OCI-LY3 (cell line): ENCODE measurements at regions not wholly inside any gene's neighbourhood (a gene's known extent, or its start where the extent isn't known, plus 50 kb on each side); places are given as distances from the start of the nearest gene placed in this dataset.

Experiments
- H2AFZ ChIP-seq: fragments of 200-600, 300-600 bp; shearing (Covaris generic); 2 replicates; pipeline ENCODE4 v1.6.0; 2014; ENCODE audit warnings: antibody characterized with exemption, low read depth, low read length
- H3K27ac ChIP-seq: fragments of 200-600, 300-600 bp; sonication (generic); 2 replicates; pipeline ENCODE4 v1.5.1; 2014; ENCODE audit warnings: mild to moderate bottlenecking, low read length, moderate library complexity, mixed read lengths
- H3K27me3 ChIP-seq: fragments of 200-600, 300-600 bp; sonication (generic); 2 replicates; pipeline ENCODE4 v1.6.1; 2014; ENCODE audit warnings: low read depth, low read length, mixed read lengths
- H3K36me3 ChIP-seq: fragments of 200-600, 300-600 bp; sonication (generic); replicated peaks from 2 replicates; pipeline ENCODE3; 2014; ENCODE audit warnings: low read depth, low read length, mixed read lengths
- H3K4me1 ChIP-seq: fragments of 300-600, 200-600 bp; sonication (generic); 2 replicates; pipeline ENCODE4 v1.6.1; 2014; ENCODE audit warnings: low read length, mixed read lengths
- H3K4me2 ChIP-seq: fragments of 200-600, 300-600 bp; sonication (generic); 2 replicates; pipeline ENCODE4 v1.6.1; 2014; ENCODE audit warnings: low read length, mixed read lengths
- H3K4me3 ChIP-seq: fragments of 300-600, 200-600 bp; sonication (generic); 2 replicates; pipeline ENCODE4 v1.5.1; 2014; ENCODE audit warnings: antibody characterized with exemption, mild to moderate bottlenecking, low read length, moderate library complexity
- H3K79me2 ChIP-seq: fragments of 300-600, 200-600 bp; shearing (Covaris generic); 2 replicates; pipeline ENCODE4 v1.6.1; 2014; ENCODE audit warnings: mild to moderate bottlenecking, low read length, mixed read lengths
- H3K9ac ChIP-seq: fragments of 300-600, 200-600 bp; shearing (Covaris generic); 2 replicates; pipeline ENCODE4 v1.6.0; 2014; ENCODE audit warnings: mild to moderate bottlenecking, low read length, moderate library complexity
- H3K9me3 ChIP-seq: fragments of 200-600, 300-600 bp; shearing (Covaris generic); 2 replicates; pipeline ENCODE4 v1.6.1; 2014; ENCODE audit warnings: low read length, mixed read lengths; ENCODE audit not compliant: insufficient read depth
- H4K20me1 ChIP-seq: fragments of 200-600, 300-600 bp; sonication (generic); 2 replicates; pipeline ENCODE4 v1.6.1; 2016; ENCODE audit warnings: low read length, mixed read lengths; ENCODE audit not compliant: insufficient read depth
- EZH2phosphoT487 ChIP-seq: fragments of 200-600 bp; shearing (Covaris generic); IDR thresholded peaks from 2 replicates; pipeline ENCODE4 v1.6.1; 2018; ENCODE audit warnings: antibody characterized with exemption, mixed run types, low read depth
- TF ChIP-seq, protein P1 (sequence below): fragments of 200-600, 300-600 bp; sonication (generic); IDR thresholded peaks from 2 replicates; pipeline ENCODE4 v1.5.1; 2014; ENCODE audit warnings: antibody characterized with exemption, low read length, low read depth

- no peaks in the 10 kb centered on the region for H3K36me3 ChIP-seq
- no peak overlapping the region for H2AFZ ChIP-seq
- H3K9ac ChIP-seq, result no peak overlapping the region
- no peak overlapping the region for H3K4me3 ChIP-seq
- H3K27me3 ChIP-seq, result no peaks in the 10 kb centered on the region
- H3K9me3 ChIP-seq, result no peaks in the 10 kb centered on the region
- no peak for TF ChIP-seq EZH2phosphoT487
- TF ChIP-seq, protein P1, sequence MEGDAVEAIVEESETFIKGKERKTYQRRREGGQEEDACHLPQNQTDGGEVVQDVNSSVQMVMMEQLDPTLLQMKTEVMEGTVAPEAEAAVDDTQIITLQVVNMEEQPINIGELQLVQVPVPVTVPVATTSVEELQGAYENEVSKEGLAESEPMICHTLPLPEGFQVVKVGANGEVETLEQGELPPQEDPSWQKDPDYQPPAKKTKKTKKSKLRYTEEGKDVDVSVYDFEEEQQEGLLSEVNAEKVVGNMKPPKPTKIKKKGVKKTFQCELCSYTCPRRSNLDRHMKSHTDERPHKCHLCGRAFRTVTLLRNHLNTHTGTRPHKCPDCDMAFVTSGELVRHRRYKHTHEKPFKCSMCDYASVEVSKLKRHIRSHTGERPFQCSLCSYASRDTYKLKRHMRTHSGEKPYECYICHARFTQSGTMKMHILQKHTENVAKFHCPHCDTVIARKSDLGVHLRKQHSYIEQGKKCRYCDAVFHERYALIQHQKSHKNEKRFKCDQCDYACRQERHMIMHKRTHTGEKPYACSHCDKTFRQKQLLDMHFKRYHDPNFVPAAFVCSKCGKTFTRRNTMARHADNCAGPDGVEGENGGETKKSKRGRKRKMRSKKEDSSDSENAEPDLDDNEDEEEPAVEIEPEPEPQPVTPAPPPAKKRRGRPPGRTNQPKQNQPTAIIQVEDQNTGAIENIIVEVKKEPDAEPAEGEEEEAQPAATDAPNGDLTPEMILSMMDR, result no peak
- no peak overlapping the region for H3K27ac ChIP-seq
- H4K20me1 ChIP-seq, result no peaks in the 10 kb centered on the region
- no peak overlapping the region for H3K4me2 ChIP-seq
- no peaks in the 10 kb centered on the region for H3K79me2 ChIP-seq
- H3K4me1 ChIP-seq, result no peaks in the 10 kb centered on the region
These were observed 465.5 kb upstream of the ACTBL2 start for GRCh38 chr5:57948091-57948490.

GRCh38 chr5:57947181-57947580 is 464.6 kb upstream of the ACTBL2 start:
- Histone ChIP-seq H4K20me1 (no peaks in the 10 kb centered on the region), H3K4me2 (no peak overlapping the region), H3K4me1 (no peaks in the 10 kb centered on the region), H3K4me3 (no peak overlapping the region), H3K27me3 (no peaks in the 10 kb centered on the region), H2AFZ (no peak overlapping the region), H3K9ac (no peak overlapping the region), H3K9me3 (no peaks in the 10 kb centered on the region), H3K79me2 (no peaks in the 10 kb centered on the region), H3K36me3 (no peaks in the 10 kb centered on the region), H3K27ac (no peak overlapping the region)
- TF ChIP-seq, protein P1, result no peak
- TF ChIP-seq EZH2phosphoT487, result no peak

DNA sequence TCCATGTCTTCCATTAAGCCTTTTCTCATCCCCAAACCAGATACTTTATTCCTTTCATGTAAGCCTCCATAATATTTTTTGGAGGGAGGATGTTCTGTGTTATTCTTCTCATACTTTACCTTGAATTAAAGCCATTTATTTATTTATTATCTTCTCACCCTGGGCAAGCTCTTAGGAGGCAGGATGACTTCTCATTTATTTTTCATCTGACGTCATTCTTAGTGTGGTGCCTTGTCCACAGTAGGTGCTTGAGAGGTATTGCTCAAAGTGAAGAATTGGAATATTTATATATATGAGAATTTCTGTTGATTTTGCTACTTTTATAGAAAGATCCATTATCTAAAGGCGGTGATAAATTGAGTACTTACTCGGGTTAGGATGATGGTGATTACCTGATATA is 458.3 kb upstream of the ACTBL2 start:
- Histone ChIP-seq H3K27ac (no peak overlapping the region), H3K79me2 (no peaks in the 10 kb centered on the region), H3K4me1 (no peaks in the 10 kb centered on the region), H3K27me3 (no peaks in the 10 kb centered on the region), H4K20me1 (no peaks in the 10 kb centered on the region), H3K36me3 (no peaks in the 10 kb centered on the region), H3K9ac (no peak overlapping the region), H3K4me2 (no peak overlapping the region), H3K9me3 (no peaks in the 10 kb centered on the region), H3K4me3 (no peak overlapping the region), H2AFZ (no peak overlapping the region)
- no peak for TF ChIP-seq EZH2phosphoT487
- TF ChIP-seq, protein P1, result no peak

GRCh38 chr5:57940236-57940635 is 457.6 kb upstream of the ACTBL2 start:
- H3K36me3 ChIP-seq, result no peaks in the 10 kb centered on the region
- H3K27ac ChIP-seq, result no peak overlapping the region
- no peak overlapping the region for H3K9ac ChIP-seq
- H2AFZ ChIP-seq, result no peak overlapping the region
- H3K79me2 ChIP-seq, result no peaks in the 10 kb centered on the region
- no peaks in the 10 kb centered on the region for H4K20me1 ChIP-seq
- H3K9me3 ChIP-seq, result no peaks in the 10 kb centered on the region
- no peak overlapping the region for H3K4me3 ChIP-seq
- no peaks in the 10 kb centered on the region for H3K27me3 ChIP-seq
- no peak overlapping the region for H3K4me2 ChIP-seq
- no peaks in the 10 kb centered on the region for H3K4me1 ChIP-seq
- TF ChIP-seq, protein P1, result no peak
- no peak for TF ChIP-seq EZH2phosphoT487
